Psoas muscle (tissue), 7 donors: ENCODE measurements at regions not wholly inside any gene's neighbourhood (a gene's known extent, or its start where the extent isn't known, plus 50 kb on each side); places are given as distances from the start of the nearest gene placed in this dataset.

Experiments used
- ATAC-seq, 4 donors: fragments of 200-7000 bp; cut with Tn5 transposase; one replicate each; pipeline ENCODE4 v1.9.1; 2020; ENCODE audit warnings: moderate library complexity in 3 of 4, mild to moderate bottlenecking in 2 of 4
- DNase-seq, 2 donors: peaks; one replicate each; pipeline ENCODE4 v3.0.0-alpha.2; 2020
- H3K27ac ChIP-seq: fragments of 200-600 bp; one replicate; pipeline ENCODE4 v1.8.0; 2022
- H3K27me3 ChIP-seq, 3 donors: fragments of 200-600 bp in 1 of 3; one replicate each; pipeline versions ENCODE4 v1.6.1 to v1.8.0; 2013 to 2022; ENCODE audit warnings: low read length in 2 of 3, mild to moderate bottlenecking in 2 of 3, moderate library complexity in 1 of 3; ENCODE audit not compliant: insufficient read depth in 3 of 3
- H3K36me3 ChIP-seq, 2 donors: fragments of 200-600 bp in 1 of 2; one replicate each; pipeline versions ENCODE4 v1.6.1 to v1.8.0; 2013 to 2022; ENCODE audit warnings: low read depth in 1 of 2, mild to moderate bottlenecking in 1 of 2, moderate library complexity in 1 of 2; ENCODE audit not compliant: insufficient read depth in 1 of 2
- H3K4me1 ChIP-seq: fragments of 200-600 bp; one replicate; pipeline ENCODE4 v1.8.0; 2022
- H3K4me3 ChIP-seq: fragments of 200-600 bp; one replicate; pipeline ENCODE4 v1.8.0; 2022; ENCODE audit warnings: mild to moderate bottlenecking
- H3K9me3 ChIP-seq: fragments of 200-600 bp; one replicate; pipeline ENCODE4 v1.8.0; 2022
- CTCF ChIP-seq: fragments of 200-600 bp; IDR thresholded peaks from one replicate; pipeline ENCODE4 v1.8.0; 2022; ENCODE audit warnings: antibody characterized with exemption
- WGBS, 3 donors: extraction: QIAGEN DNeasy Blood & Tissue Kit; methylation state at CpG; one replicate each; pipeline versions ENCODE4 v1.1.6 to v1.1.7; 2013; 5-methylcytosine and 5-hydroxymethylcytosine counted together
- intact Hi-C, 2 donors: fragments of 100-400 bp; cut with DNase I; formaldehyde crosslinking; loops; one replicate each; pipeline versions ENCODE4 v1.11.0 to v1.14.2; 2022
- donor health status: healthy with polysubstance abuse.
- donor health status: DM: no; HTN: no; CAD: no; lungs with moderate emphysema.
- donor health status: Bipolar disorder and iron deficiency.
- donor health status: healthy.
- donor health status: DM: yes; HTN: yes; CAD: no.
- donor health status: DM: no; HTN: no; CAD: no.
- donor health status: DM: yes; HTN: yes; CAD: no.

- no peak for TF ChIP-seq CTCF
- H3K9me3 ChIP-seq: no peaks in the 10 kb centered on the region
- no peaks in the 10 kb centered on the region for H3K4me1 ChIP-seq
- no peak overlapping the region for H3K27ac ChIP-seq
- 70 to 74% (median 73%) methylated on average over 7 of the region's 7 CpGs for WGBS, 3 donors
- H3K4me3 ChIP-seq: no peak overlapping the region
- H3K36me3 ChIP-seq: no peaks in the 10 kb centered on the region
- ATAC-seq (no peak), DNase-seq (no peak)
- intact Hi-C loops: no loop called here
- no peaks in the 10 kb centered on the region for H3K27me3 ChIP-seq
Measured at GRCh38 chr3:168384990-168385389, 289.3 kb upstream of the GOLIM4 start.

GRCh38 chr3:168383573-168383972 lies 287.8 kb upstream of the GOLIM4 start:
- Histone ChIP-seq H3K9me3 (no peaks in the 10 kb centered on the region), H3K4me1 (no peaks in the 10 kb centered on the region), H3K27me3 (no peaks in the 10 kb centered on the region), H3K27ac (no peak overlapping the region), H3K36me3 (no peaks in the 10 kb centered on the region), H3K4me3 (no peak overlapping the region)
- ATAC-seq: no peak
- no peak for TF ChIP-seq CTCF
- 83 to 88% (median 88%) methylated on average over 2 of the region's 2 CpGs for WGBS, 3 donors
- intact Hi-C loops: no loop called here
- no peak for DNase-seq

GRCh38 chr3:168371846-168372245 lies 276.1 kb upstream of the GOLIM4 start:
- Histone ChIP-seq H3K27ac (no peak overlapping the region), H3K27me3 (no peaks in the 10 kb centered on the region), H3K4me3 (no peak overlapping the region), H3K36me3 (no peaks in the 10 kb centered on the region), H3K4me1 (no peaks in the 10 kb centered on the region), H3K9me3 (no peaks in the 10 kb centered on the region)
- DNase-seq: no peak
- WGBS, 3 donors: 33 to 49% (median 48%) methylated on average over 3 of the region's 3 CpGs
- intact Hi-C loops: no loop called here
- ATAC-seq: no peak
- TF ChIP-seq CTCF: no peak

- H3K27me3 ChIP-seq: no peaks in the 10 kb centered on the region
- no peaks in the 10 kb centered on the region for H3K9me3 ChIP-seq
- H3K27ac ChIP-seq: no peak overlapping the region
- H3K36me3 ChIP-seq: no peaks in the 10 kb centered on the region
- WGBS, 3 donors: 14 to 38% (median 24%) methylated on average over 1 of the region's 1 CpG
- no peaks in the 10 kb centered on the region for H3K4me1 ChIP-seq
- ATAC-seq (peak; percentile 57 to 71 (median 62)), DNase-seq (no peak)
- no peak overlapping the region for H3K4me3 ChIP-seq
- TF ChIP-seq CTCF: no peak
- intact Hi-C loops: no loop called here
Measured at GRCh38 chr3:168364967-168365366, 269.2 kb upstream of the GOLIM4 start.

- no peak for ATAC-seq
- no peaks in the 10 kb centered on the region for H3K4me1 ChIP-seq
- no peak for TF ChIP-seq CTCF
- H3K27ac ChIP-seq: no peak overlapping the region
- no peak overlapping the region for H3K4me3 ChIP-seq
- intact Hi-C loops: no loop called here
- H3K9me3 ChIP-seq: no peaks in the 10 kb centered on the region
- H3K27me3 ChIP-seq: no peaks in the 10 kb centered on the region
- DNase-seq: no peak
- WGBS, 3 donors: 34 to 41% (median 40%) methylated on average over 4 of the region's 4 CpGs
- no peaks in the 10 kb centered on the region for H3K36me3 ChIP-seq
Measured at GRCh38 chr3:168362661-168363247, 267.0 kb upstream of the GOLIM4 start.
